Cerebellar cortex (tissue), 1 donor: ENCODE measurements at regions not wholly inside any gene's neighbourhood (a gene's known extent, or its start where the extent isn't known, plus 50 kb on each side); places are given as distances from the start of the nearest gene placed in this dataset.

Source experiments
- DNase-seq: peaks from one replicate; pipeline ENCODE4 v3.0.0-alpha.2; 2015; ENCODE audit warnings: low spot score

- no peak for DNase-seq
Observed at GRCh38 chr4:73001885-73002284, 67.6 kb downstream of the COX18 start.

GRCh38 chr4:72997409-72997808 lies 72.1 kb downstream of the COX18 start:
- DNase-seq: no peak

- no peak for DNase-seq
Observed at GRCh38 chr4:72994670-72995069, 74.8 kb downstream of the COX18 start.

GRCh38 chr4:72993876-72994275 lies 75.6 kb downstream of the COX18 start:
- DNase-seq: no peak

GRCh38 chr4:72991873-72992272 lies 77.6 kb downstream of the COX18 start:
- DNase-seq: no peak

GRCh38 chr4:72987741-72988729 lies 81.5 kb downstream of the COX18 start:
- DNase-seq: no peak

- DNase-seq: no peak
Observed at GRCh38 chr4:72984351-72984750, 85.2 kb downstream of the COX18 start.

- no peak for DNase-seq
Observed at GRCh38 chr4:72983709-72984108, 85.8 kb downstream of the COX18 start.

GRCh38 chr4:72977936-72978485 lies 91.5 kb downstream of the COX18 start:
- DNase-seq: no peak

- DNase-seq: no peak
Observed at GRCh38 chr4:72975488-72975784, 94.1 kb downstream of the COX18 start.

GRCh38 chr4:72974694-72975487 lies 94.6 kb downstream of the COX18 start:
- DNase-seq: no peak

GRCh38 chr4:72971572-72971971 lies 97.9 kb downstream of the COX18 start:
- DNase-seq: no peak

GRCh38 chr4:72970756-72971155 lies 98.8 kb downstream of the COX18 start:
- no peak for DNase-seq

- DNase-seq: no peak
Observed at GRCh38 chr4:72969976-72970375, 99.5 kb downstream of the COX18 start.

GRCh38 chr4:72966652-72967051 lies 102.9 kb downstream of the COX18 start:
- no peak for DNase-seq

GRCh38 chr4:72959411-72959810 lies 110.1 kb downstream of the COX18 start:
- DNase-seq: no peak

GRCh38 chr4:72954811-72955210 lies 114.7 kb downstream of the COX18 start:
- DNase-seq: no peak

- DNase-seq: no peak
Observed at GRCh38 chr4:72953571-72953970, 115.9 kb downstream of the COX18 start.

- no peak for DNase-seq
Observed at GRCh38 chr4:72951628-72952027, 117.9 kb downstream of the COX18 start.

- no peak for DNase-seq
Observed at GRCh38 chr4:72951147-72951546, 118.4 kb downstream of the COX18 start.

GRCh38 chr4:72948080-72948479 lies 121.4 kb downstream of the COX18 start:
- no peak for DNase-seq

- DNase-seq: no peak
Observed at GRCh38 chr4:72945719-72946336, 123.7 kb downstream of the COX18 start.
